ENCODE measurements at regions not wholly inside any gene's neighbourhood (a gene's known extent, or its start where the extent isn't known, plus 50 kb on each side); places are given as distances from the start of the nearest gene placed in this dataset.

GRCh38 chrY:7440796-7441530 lies 529.4 kb upstream of the AMELY start:
- TF ChIP-seq CTCF (IDR thresholded peaks at IDR 0.05; ENCODE audit: low read length) (no peak), EZH2 (IDR thresholded peaks at IDR 0.05; ENCODE audit: borderline replicate concordance, low read length) (no peak)
- no peaks in the 10 kb centered on the region for H3F3A ChIP-seq (ENCODE audit: insufficient read depth, low read length)
- no peaks in the 10 kb centered on the region for H4K20me1 ChIP-seq (ENCODE audit: insufficient read depth, low read length)
- peaks cover 3% of the 10 kb centered on the region for H3K4me1 ChIP-seq (ENCODE audit: insufficient read depth, low read length, severe bottlenecking)
- H3K9ac ChIP-seq (ENCODE audit: low read length), result no peak overlapping the region
- no peaks in the 10 kb centered on the region for H3K79me2 ChIP-seq (ENCODE audit: insufficient read depth, low read length)
- H3K27ac ChIP-seq (ENCODE audit: low read depth, low read length, poor library complexity, severe bottlenecking), result no peak overlapping the region
- no peak overlapping the region for H3K4me2 ChIP-seq (ENCODE audit: low read length)
- H3K36me3 ChIP-seq (ENCODE audit: insufficient read depth, low read length), result no peaks in the 10 kb centered on the region
- no peaks in the 10 kb centered on the region for H3K9me2 ChIP-seq (ENCODE audit: low read depth, low read length)
- H2AFZ ChIP-seq (ENCODE audit: low read length), result no peak overlapping the region
- H3K27me3 ChIP-seq (ENCODE audit: insufficient read depth, low read length), result no peaks in the 10 kb centered on the region
- H3K9me3 ChIP-seq (ENCODE audit: low read length), result no peaks in the 10 kb centered on the region
- H3K4me3 ChIP-seq (ENCODE audit: low read depth, low read length, poor library complexity, severe bottlenecking), result no peak overlapping the region

- Histone ChIP-seq H4K20me1 (ENCODE audit: insufficient read depth, low read length) (no peaks in the 10 kb centered on the region), H3K9me3 (ENCODE audit: low read length) (no peaks in the 10 kb centered on the region), H3K9me2 (ENCODE audit: low read depth, low read length) (no peaks in the 10 kb centered on the region), H3K27me3 (ENCODE audit: insufficient read depth, low read length) (no peaks in the 10 kb centered on the region), H3K4me1 (ENCODE audit: insufficient read depth, low read length, severe bottlenecking) (no peaks in the 10 kb centered on the region), H3K27ac (ENCODE audit: low read depth, low read length, poor library complexity, severe bottlenecking) (no peak overlapping the region), H3K36me3 (ENCODE audit: insufficient read depth, low read length) (no peaks in the 10 kb centered on the region), H3K4me2 (ENCODE audit: low read length) (no peak overlapping the region), H3K9ac (ENCODE audit: low read length) (no peak overlapping the region), H3K4me3 (ENCODE audit: low read depth, low read length, poor library complexity, severe bottlenecking) (no peak overlapping the region), H2AFZ (ENCODE audit: low read length) (no peak overlapping the region), H3K79me2 (ENCODE audit: insufficient read depth, low read length) (no peaks in the 10 kb centered on the region), H3F3A (ENCODE audit: insufficient read depth, low read length) (no peaks in the 10 kb centered on the region)
- TF ChIP-seq EZH2 (IDR thresholded peaks at IDR 0.05; ENCODE audit: borderline replicate concordance, low read length) (no peak), CTCF (IDR thresholded peaks at IDR 0.05; ENCODE audit: low read length) (no peak)
Measured at GRCh38 chrY:7437086-7437485, 525.5 kb upstream of the AMELY start.

GRCh38 chrY:7433817-7434809 lies 522.6 kb upstream of the AMELY start:
- H4K20me1 ChIP-seq (ENCODE audit: insufficient read depth, low read length), result no peaks in the 10 kb centered on the region
- no peak overlapping the region for H3K4me3 ChIP-seq (ENCODE audit: low read depth, low read length, poor library complexity, severe bottlenecking)
- H3K79me2 ChIP-seq (ENCODE audit: insufficient read depth, low read length), result no peaks in the 10 kb centered on the region
- H3K4me2 ChIP-seq (ENCODE audit: low read length), result no peak overlapping the region
- H3K9me2 ChIP-seq (ENCODE audit: low read depth, low read length), result no peaks in the 10 kb centered on the region
- H3F3A ChIP-seq (ENCODE audit: insufficient read depth, low read length), result no peaks in the 10 kb centered on the region
- no peaks in the 10 kb centered on the region for H3K36me3 ChIP-seq (ENCODE audit: insufficient read depth, low read length)
- H3K27me3 ChIP-seq (ENCODE audit: insufficient read depth, low read length), result no peaks in the 10 kb centered on the region
- H3K9me3 ChIP-seq (ENCODE audit: low read length), result no peaks in the 10 kb centered on the region
- no peak overlapping the region for H3K9ac ChIP-seq (ENCODE audit: low read length)
- no peak overlapping the region for H3K27ac ChIP-seq (ENCODE audit: low read depth, low read length, poor library complexity, severe bottlenecking)
- no peak for TF ChIP-seq EZH2 (IDR thresholded peaks at IDR 0.05; ENCODE audit: borderline replicate concordance, low read length)
- no peak for TF ChIP-seq CTCF (IDR thresholded peaks at IDR 0.05; ENCODE audit: low read length)
- no peaks in the 10 kb centered on the region for H3K4me1 ChIP-seq (ENCODE audit: insufficient read depth, low read length, severe bottlenecking)
- H2AFZ ChIP-seq (ENCODE audit: low read length), result no peak overlapping the region
